Heart right ventricle (tissue), 16 donors: ENCODE measurements at regions not wholly inside any gene's neighbourhood (a gene's known extent, or its start where the extent isn't known, plus 50 kb on each side); places are given as distances from the start of the nearest gene placed in this dataset.

ENCODE experiments used
- ATAC-seq, 8 donors: fragments of 200-7000 bp; cut with Tn5 transposase; one replicate each; pipeline ENCODE4 v1.9.1; 2020; ENCODE audit warnings: mild to moderate bottlenecking in 8 of 8, moderate library complexity in 8 of 8, moderate number of reproducible peaks in 1 of 8
- DNase-seq, 2 donors: peaks; one replicate each; pipeline ENCODE4 v3.0.0-alpha.2; 2020
- H3K27ac ChIP-seq, 10 donors: fragments of 200-600 bp; sonication (generic) in 2 of 10; one replicate each; pipeline versions ENCODE4 v1.5.0 to v1.8.0; 2020 to 2022; ENCODE audit warnings: mild to moderate bottlenecking in 3 of 10
- H3K27me3 ChIP-seq, 7 donors: fragments of 200-600 bp; one replicate each; pipeline ENCODE4 v1.8.0; 2021 to 2022; ENCODE audit warnings: mild to moderate bottlenecking in 2 of 7
- H3K36me3 ChIP-seq, 9 donors: fragments of 200-600 bp; sonication (generic) in 1 of 9; one replicate each; pipeline versions ENCODE4 v1.5.0 to v1.8.0; 2020 to 2022; ENCODE audit warnings: mild to moderate bottlenecking in 2 of 9
- H3K4me1 ChIP-seq, 9 donors: fragments of 200-600 bp; sonication (generic) in 1 of 9; one replicate each; pipeline versions ENCODE4 v1.5.0 to v1.8.0; 2020 to 2022; ENCODE audit warnings: mild to moderate bottlenecking in 4 of 9
- H3K4me3 ChIP-seq, 10 donors: fragments of 200-600 bp; sonication (generic) in 2 of 10; one replicate each; pipeline versions ENCODE4 v1.5.0 to v1.8.0; 2020 to 2022; ENCODE audit warnings: mild to moderate bottlenecking in 7 of 10, moderate library complexity in 2 of 10
- H3K9me3 ChIP-seq, 11 donors: fragments of 200-600 bp in 10 of 11; sonication (generic) in 2 of 11; one replicate each; pipeline versions ENCODE4 v1.5.0 to v1.8.0; 2013 to 2022; ENCODE audit warnings: mild to moderate bottlenecking in 2 of 11, control low read depth in 1 of 11, moderate library complexity in 1 of 11
- WGBS, 2 donors: extraction: QIAGEN DNeasy Blood & Tissue Kit; methylation state at CpG; one replicate each; pipeline ENCODE4 v1.1.7; 2013; ENCODE audit warnings: inconsistent platforms in 1 of 2; 5-methylcytosine and 5-hydroxymethylcytosine counted together
- intact Hi-C, 10 donors: fragments of 100-400 bp; cut with DNase I; formaldehyde crosslinking; loops; one replicate each; pipeline versions ENCODE4 v1.11.1 to v1.14.2; 2022
- TF ChIP-seq, protein P1 (sequence below), 9 donors: fragments of 200-600 bp; sonication (generic) in 2 of 9; IDR thresholded peaks; one replicate each; pipeline versions ENCODE4 v1.5.0 to v1.8.0; 2021 to 2022; ENCODE audit warnings: antibody characterized with exemption in 9 of 9, mild to moderate bottlenecking in 5 of 9, moderate library complexity in 1 of 9
- donor health status: Arrhythmogenic right ventricular cardiomyopathy.
- donor health status: ischemic (EF 13 %, LVEDD 7.1; RV severe dilation, severe dysfunction).
- donor health status: healthy with polysubstance abuse.
- donor health status: DM: no; HTN: yes; CAD: no.
- donor health status: DM: no; HTN: no; CAD: no.
- donor health status: ischemic (EF 25% LVEDD 6.9; RV normal size, moderate dysfunction).
- donor health status: ischemic (EF 25% LVEDD 5.7; RV mildly dilated, moderate dysfunction).
- donor health status: healthy.
- donor health status: DM: yes; HTN: yes; CAD: no.
- donor health status: Ischemic cardiomyopathy.
- donor health status: ischemic (EF 35%, LVEDD 5.7; RV mildly dilated, moderate dysfunction).
- donor health status: nonischemic (EF 11% LVEDD 7.7; RV severe dilation, severe dysfunction).
- donor health status: DM: yes; HTN: yes; CAD: no.
- donor health status: PGD.
- donor health status: ischemic (EF 29% LVEDD 5.4; RV normal size, mild dysfunction).
- donor health status: nonischemic (EF 23%, LVEDD 6.1; RV moderate dilation, normal function).

DNA sequence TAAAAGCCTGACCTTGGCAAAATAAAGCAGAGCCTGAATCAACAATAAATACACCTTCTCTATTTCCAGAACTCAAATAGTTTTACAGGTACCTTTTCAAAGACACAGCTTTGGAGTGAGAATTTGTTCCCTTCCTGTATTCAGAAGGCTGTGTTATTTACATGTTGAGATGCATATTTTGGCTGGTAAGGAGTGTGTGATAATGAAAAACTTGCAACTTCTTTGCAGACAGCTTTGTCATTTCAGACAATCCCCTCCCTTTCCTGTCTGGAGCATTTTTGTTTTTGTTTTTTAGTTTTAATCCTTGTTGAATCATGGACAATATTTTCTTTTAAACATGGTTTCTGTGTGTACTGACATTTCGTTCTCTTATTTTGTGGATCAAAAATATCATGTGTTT lies 493.8 kb downstream of the FAT4 start:
- ATAC-seq (no peak), DNase-seq (no peak)
- H3K9me3 ChIP-seq: no peaks in the 10 kb centered on the region
- peak overlapping the region in 2 of 10 donors; percentile 8 to 16 for H3K27ac ChIP-seq
- intact Hi-C loops: no loop called here
- TF ChIP-seq, protein P1, sequence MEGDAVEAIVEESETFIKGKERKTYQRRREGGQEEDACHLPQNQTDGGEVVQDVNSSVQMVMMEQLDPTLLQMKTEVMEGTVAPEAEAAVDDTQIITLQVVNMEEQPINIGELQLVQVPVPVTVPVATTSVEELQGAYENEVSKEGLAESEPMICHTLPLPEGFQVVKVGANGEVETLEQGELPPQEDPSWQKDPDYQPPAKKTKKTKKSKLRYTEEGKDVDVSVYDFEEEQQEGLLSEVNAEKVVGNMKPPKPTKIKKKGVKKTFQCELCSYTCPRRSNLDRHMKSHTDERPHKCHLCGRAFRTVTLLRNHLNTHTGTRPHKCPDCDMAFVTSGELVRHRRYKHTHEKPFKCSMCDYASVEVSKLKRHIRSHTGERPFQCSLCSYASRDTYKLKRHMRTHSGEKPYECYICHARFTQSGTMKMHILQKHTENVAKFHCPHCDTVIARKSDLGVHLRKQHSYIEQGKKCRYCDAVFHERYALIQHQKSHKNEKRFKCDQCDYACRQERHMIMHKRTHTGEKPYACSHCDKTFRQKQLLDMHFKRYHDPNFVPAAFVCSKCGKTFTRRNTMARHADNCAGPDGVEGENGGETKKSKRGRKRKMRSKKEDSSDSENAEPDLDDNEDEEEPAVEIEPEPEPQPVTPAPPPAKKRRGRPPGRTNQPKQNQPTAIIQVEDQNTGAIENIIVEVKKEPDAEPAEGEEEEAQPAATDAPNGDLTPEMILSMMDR (IDR thresholded peaks at IDR 0.05): no peak
- H3K4me1 ChIP-seq: no peaks in the 10 kb centered on the region
- no peaks in the 10 kb centered on the region for H3K27me3 ChIP-seq
- WGBS, 2 donors: 37 to 45% methylated on average over 1 of the region's 1 CpG
- no peaks in the 10 kb centered on the region for H3K36me3 ChIP-seq
- H3K4me3 ChIP-seq: no peak overlapping the region

DNA sequence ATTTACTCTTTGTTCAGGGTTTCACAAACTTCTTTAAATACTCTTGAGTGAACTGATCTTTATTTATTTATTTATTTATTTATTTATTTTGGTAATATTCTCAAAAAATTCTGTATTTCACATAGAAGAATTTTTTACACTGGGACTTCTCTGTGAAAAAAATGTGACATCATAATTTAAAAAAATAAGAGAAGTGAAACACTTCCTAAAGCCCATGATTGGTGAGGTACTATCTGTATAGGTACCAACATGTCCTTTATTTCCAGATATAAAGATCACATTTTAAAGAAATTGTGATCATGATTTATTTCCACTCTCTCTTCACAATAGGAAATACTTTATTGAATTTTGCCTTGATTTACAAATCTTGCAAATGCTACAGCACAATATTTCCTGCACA lies 497.1 kb downstream of the FAT4 start:
- Histone ChIP-seq H3K27ac (no peak overlapping the region), H3K9me3 (no peaks in the 10 kb centered on the region), H3K36me3 (no peaks in the 10 kb centered on the region), H3K27me3 (no peaks in the 10 kb centered on the region), H3K4me3 (no peak overlapping the region), H3K4me1 (no peaks in the 10 kb centered on the region)
- DNase-seq: no peak
- intact Hi-C loops: no loop called here
- no peak for ATAC-seq
- TF ChIP-seq, protein P1 (IDR thresholded peaks at IDR 0.05): no peak

DNA sequence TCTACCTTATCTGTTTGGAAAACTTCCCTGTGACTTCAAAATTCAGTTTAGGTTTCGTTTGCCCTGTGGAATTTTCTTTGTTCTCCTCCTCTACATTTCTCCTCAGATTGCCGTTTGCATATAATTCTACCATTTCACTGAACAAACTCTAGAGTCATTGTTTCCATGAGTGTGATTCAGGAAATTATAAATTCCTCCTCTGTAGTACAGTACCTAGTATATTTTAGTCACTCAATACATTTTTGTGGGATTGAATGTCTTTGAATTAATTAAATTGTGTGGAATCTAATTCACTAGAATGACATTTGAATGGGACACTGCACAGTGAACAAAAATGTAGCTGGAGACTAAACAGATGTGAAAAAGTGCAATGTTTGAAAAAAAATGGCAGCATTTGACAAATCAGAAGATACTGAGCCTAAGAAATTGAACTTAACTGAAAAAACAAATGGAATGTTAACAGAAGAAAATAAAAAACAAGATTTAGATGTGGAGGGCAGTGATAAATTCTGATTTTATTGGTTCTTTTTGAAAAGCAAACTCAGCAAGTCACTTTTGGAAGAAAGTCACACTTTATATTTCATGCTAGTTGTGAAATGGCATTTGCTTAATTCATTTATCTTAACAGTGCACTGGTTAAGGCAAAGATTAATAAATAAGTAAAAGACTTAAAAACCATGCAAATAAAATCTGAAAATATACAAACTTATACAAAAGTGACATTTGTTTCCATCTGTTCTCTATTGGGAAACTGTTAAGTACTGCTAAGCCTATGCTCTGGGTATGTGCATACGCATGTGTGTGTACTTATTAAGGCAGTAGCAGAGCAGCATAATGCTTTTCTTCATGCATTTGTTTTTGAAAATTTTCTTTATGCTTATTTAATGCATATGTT lies 512.3 kb downstream of the FAT4 start:
- Histone ChIP-seq H3K4me3 (no peak overlapping the region), H3K4me1 (no peaks in the 10 kb centered on the region), H3K9me3 (no peaks in the 10 kb centered on the region), H3K36me3 (no peaks in the 10 kb centered on the region), H3K27ac (no peak overlapping the region), H3K27me3 (no peaks in the 10 kb centered on the region)
- TF ChIP-seq, protein P1 (IDR thresholded peaks at IDR 0.05): no peak
- intact Hi-C loops: no loop called here
- 53 to 66% methylated on average over 3 of the region's 3 CpGs for WGBS, 2 donors
- DNase-seq (no peak), ATAC-seq (no peak)

- H3K27me3 ChIP-seq: no peaks in the 10 kb centered on the region
- H3K9me3 ChIP-seq: no peaks in the 10 kb centered on the region
- no peaks in the 10 kb centered on the region for H3K36me3 ChIP-seq
- H3K4me1 ChIP-seq: no peaks in the 10 kb centered on the region
- intact Hi-C loops: no loop called here
- no peak overlapping the region for H3K27ac ChIP-seq
- ATAC-seq (no peak), DNase-seq (no peak)
- no peak overlapping the region for H3K4me3 ChIP-seq
- TF ChIP-seq, protein P1 (IDR thresholded peaks at IDR 0.05): no peak
Measured at GRCh38 chr4:125827696-125828052, 512.9 kb downstream of the FAT4 start.
